ENCODE measurements at regions not wholly inside any gene's neighbourhood (a gene's known extent, or its start where the extent isn't known, plus 50 kb on each side); places are given as distances from the start of the nearest gene placed in this dataset.

- Mint-ChIP-seq H3K27ac (no peak overlapping the region), H3K9me3 (ENCODE audit: low read depth) (peaks cover 9% of the 10 kb centered on the region), H3K36me3 (no peaks in the 10 kb centered on the region), H3K27me3 (no peaks in the 10 kb centered on the region), H3K4me1 (no peaks in the 10 kb centered on the region), H3K4me3 (no peak overlapping the region)
- no peak for DNase-seq
- no peak for ATAC-seq
- CTCF ChIA-PET, result no interaction called here
These were observed 1019.5 kb upstream of the LRRTM1 start for GRCh38 chr2:81324046-81324445.

GRCh38 chr2:81304154-81304830 lies 999.7 kb upstream of the LRRTM1 start:
- H3K27ac Mint-ChIP-seq, result no peak overlapping the region

GRCh38 chr2:81303321-81303720 lies 998.8 kb upstream of the LRRTM1 start:
- Mint-ChIP-seq H3K4me1 (no peaks in the 10 kb centered on the region), H3K4me3 (no peak overlapping the region), H3K27me3 (no peaks in the 10 kb centered on the region), H3K9me3 (ENCODE audit: low read depth) (peaks cover 15% of the 10 kb centered on the region), H3K36me3 (no peaks in the 10 kb centered on the region), H3K27ac (no peak overlapping the region)
- ATAC-seq (no peak), DNase-seq (no peak)
- CTCF ChIA-PET, result no interaction called here

More at GRCh38 chr2:81304154-81304830, 999.7 kb upstream of the LRRTM1 start:
- DNase-seq, result no peak
- Mint-ChIP-seq H3K9me3 (ENCODE audit: low read depth) (peaks cover 18% of the 10 kb centered on the region), H3K4me1 (no peaks in the 10 kb centered on the region), H3K27me3 (no peaks in the 10 kb centered on the region), H3K4me3 (no peak overlapping the region), H3K36me3 (no peaks in the 10 kb centered on the region)
- ATAC-seq, result no peak
- CTCF ChIA-PET, result no interaction called here

GRCh38 chr2:81299841-81300240 lies 995.3 kb upstream of the LRRTM1 start:
- CTCF ChIA-PET, result no interaction called here
- no peaks in the 10 kb centered on the region for H3K27me3 Mint-ChIP-seq
- H3K27ac Mint-ChIP-seq, result no peak overlapping the region
- DNase-seq (no peak), ATAC-seq (no peak)
- no peaks in the 10 kb centered on the region for H3K4me1 Mint-ChIP-seq
- no peaks in the 10 kb centered on the region for H3K36me3 Mint-ChIP-seq
- no peak overlapping the region for H3K4me3 Mint-ChIP-seq
- peaks cover 11% of the 10 kb centered on the region for H3K9me3 Mint-ChIP-seq (ENCODE audit: low read depth)

- DNase-seq (no peak), ATAC-seq (no peak)
- no peaks in the 10 kb centered on the region for H3K27me3 Mint-ChIP-seq
- peaks cover 6% of the 10 kb centered on the region for H3K9me3 Mint-ChIP-seq (ENCODE audit: low read depth)
- no peaks in the 10 kb centered on the region for H3K36me3 Mint-ChIP-seq
- no peak overlapping the region for H3K27ac Mint-ChIP-seq
- H3K4me3 Mint-ChIP-seq, result no peak overlapping the region
- CTCF ChIA-PET, result no interaction called here
- H3K4me1 Mint-ChIP-seq, result no peaks in the 10 kb centered on the region
These were observed 986.3 kb upstream of the LRRTM1 start for GRCh38 chr2:81290846-81291245.

GRCh38 chr2:81283081-81283480 lies 978.5 kb upstream of the LRRTM1 start:
- no peak for DNase-seq
- no peak for ATAC-seq
- Mint-ChIP-seq H3K4me3 (no peak overlapping the region), H3K9me3 (ENCODE audit: low read depth) (peaks cover 5% of the 10 kb centered on the region), H3K4me1 (no peaks in the 10 kb centered on the region), H3K27me3 (no peaks in the 10 kb centered on the region), H3K36me3 (no peaks in the 10 kb centered on the region), H3K27ac (no peak overlapping the region)
- CTCF ChIA-PET, result no interaction called here

GRCh38 chr2:81282151-81282769 lies 977.7 kb upstream of the LRRTM1 start:
- Mint-ChIP-seq H3K4me1 (no peaks in the 10 kb centered on the region), H3K9me3 (ENCODE audit: low read depth) (peaks cover 5% of the 10 kb centered on the region), H3K4me3 (no peak overlapping the region), H3K27me3 (no peaks in the 10 kb centered on the region), H3K27ac (no peak overlapping the region), H3K36me3 (no peaks in the 10 kb centered on the region)
- DNase-seq (no peak), ATAC-seq (no peak)
- CTCF ChIA-PET, result no interaction called here

GRCh38 chr2:81276595-81276994 lies 972.0 kb upstream of the LRRTM1 start:
- H3K36me3 Mint-ChIP-seq, result no peaks in the 10 kb centered on the region
- no peak overlapping the region for H3K27ac Mint-ChIP-seq
- H3K9me3 Mint-ChIP-seq (ENCODE audit: low read depth), result peaks cover 8% of the 10 kb centered on the region
- DNase-seq, result no peak
- H3K4me1 Mint-ChIP-seq, result no peaks in the 10 kb centered on the region
- no peak overlapping the region for H3K4me3 Mint-ChIP-seq
- no peaks in the 10 kb centered on the region for H3K27me3 Mint-ChIP-seq
- CTCF ChIA-PET, result no interaction called here
- no peak for ATAC-seq

- H3K4me3 Mint-ChIP-seq, result no peak overlapping the region
These were observed 961.6 kb upstream of the LRRTM1 start for GRCh38 chr2:81266106-81266505.

GRCh38 chr2:81263989-81264388 lies 959.4 kb upstream of the LRRTM1 start:
- Mint-ChIP-seq H3K36me3 (no peaks in the 10 kb centered on the region), H3K4me3 (no peak overlapping the region), H3K9me3 (ENCODE audit: low read depth) (peaks cover 14% of the 10 kb centered on the region), H3K27me3 (no peaks in the 10 kb centered on the region), H3K27ac (no peak overlapping the region), H3K4me1 (no peaks in the 10 kb centered on the region)
- DNase-seq (no peak), ATAC-seq (no peak)
- CTCF ChIA-PET, result no interaction called here

More at GRCh38 chr2:81266106-81266505, 961.6 kb upstream of the LRRTM1 start:
- peaks cover 13% of the 10 kb centered on the region for H3K9me3 Mint-ChIP-seq (ENCODE audit: low read depth)
- no peak overlapping the region for H3K27ac Mint-ChIP-seq
- DNase-seq, result no peak
- H3K27me3 Mint-ChIP-seq, result no peaks in the 10 kb centered on the region
- CTCF ChIA-PET, result no interaction called here
- no peaks in the 10 kb centered on the region for H3K4me1 Mint-ChIP-seq
- H3K36me3 Mint-ChIP-seq, result no peaks in the 10 kb centered on the region
- no peak for ATAC-seq

- ATAC-seq (no peak), DNase-seq (no peak)
- Mint-ChIP-seq H3K4me3 (no peak overlapping the region), H3K36me3 (no peaks in the 10 kb centered on the region), H3K4me1 (no peaks in the 10 kb centered on the region), H3K27ac (no peak overlapping the region), H3K9me3 (ENCODE audit: low read depth) (peaks cover 13% of the 10 kb centered on the region), H3K27me3 (no peaks in the 10 kb centered on the region)
- CTCF ChIA-PET, result no interaction called here
These were observed 955.8 kb upstream of the LRRTM1 start for GRCh38 chr2:81260320-81260719.

GRCh38 chr2:81250270-81250669 lies 945.7 kb upstream of the LRRTM1 start:
- ATAC-seq, result no peak
- H3K9me3 Mint-ChIP-seq (ENCODE audit: low read depth), result peaks cover 5% of the 10 kb centered on the region
- CTCF ChIA-PET, result no interaction called here
- no peaks in the 10 kb centered on the region for H3K36me3 Mint-ChIP-seq
- no peak overlapping the region for H3K27ac Mint-ChIP-seq
- no peak for DNase-seq
- no peaks in the 10 kb centered on the region for H3K4me1 Mint-ChIP-seq
- H3K4me3 Mint-ChIP-seq, result no peak overlapping the region
- no peaks in the 10 kb centered on the region for H3K27me3 Mint-ChIP-seq

- no peak overlapping the region for H3K27ac Mint-ChIP-seq
- no peak overlapping the region for H3K4me3 Mint-ChIP-seq
- ATAC-seq, result no peak
- peaks cover 7% of the 10 kb centered on the region for H3K9me3 Mint-ChIP-seq (ENCODE audit: low read depth)
- H3K27me3 Mint-ChIP-seq, result no peaks in the 10 kb centered on the region
- H3K36me3 Mint-ChIP-seq, result no peaks in the 10 kb centered on the region
- no peak for DNase-seq
- H3K4me1 Mint-ChIP-seq, result no peaks in the 10 kb centered on the region
- CTCF ChIA-PET, result no interaction called here
These were observed 944.6 kb upstream of the LRRTM1 start for GRCh38 chr2:81249152-81249551.

GRCh38 chr2:81247648-81248047 lies 943.1 kb upstream of the LRRTM1 start:
- no peak overlapping the region for H3K27ac Mint-ChIP-seq
- H3K9me3 Mint-ChIP-seq (ENCODE audit: low read depth), result peaks cover 7% of the 10 kb centered on the region
- H3K27me3 Mint-ChIP-seq, result no peaks in the 10 kb centered on the region
- ATAC-seq, result no peak
- H3K36me3 Mint-ChIP-seq, result no peaks in the 10 kb centered on the region
- H3K4me3 Mint-ChIP-seq, result no peak overlapping the region
- H3K4me1 Mint-ChIP-seq, result no peaks in the 10 kb centered on the region
- DNase-seq, result no peak
- CTCF ChIA-PET, result no interaction called here

Measured in activated CD8-positive, alpha-beta memory T cell treated with anti-CD3 and anti-CD28 coated beads, Interleukin-2, amount 10 ng/mL, durations not matched to agents 7 days and 5 days (primary cell).